ENCODE measurements at regions not wholly inside any gene's neighbourhood (a gene's known extent, or its start where the extent isn't known, plus 50 kb on each side); places are given as distances from the start of the nearest gene placed in this dataset.
"Not testable (repeated sequence)": the region's sequence is repeated elsewhere in the genome, so short reads cannot be mapped to it uniquely, and the experiment has no call there.

- DNase-seq (ENCODE audit: low read depth in 2 of 3, low spot score in 2 of 3): peak in 1 of 3 donors; percentile 4
These were observed 303.4 kb downstream of the THBS2 start for GRCh38 chr6:168949981-168950857.

- DNase-seq (ENCODE audit: low read depth in 2 of 3, low spot score in 2 of 3): no peak
These were observed 304.6 kb downstream of the THBS2 start for GRCh38 chr6:168948990-168949531.

- no peak for DNase-seq (ENCODE audit: low read depth in 2 of 3, low spot score in 2 of 3)
These were observed 305.6 kb downstream of the THBS2 start for GRCh38 chr6:168948002-168948401.

GRCh38 chr6:168943231-168943905 is 310.3 kb downstream of the THBS2 start:
- DNase-seq (ENCODE audit: low read depth in 2 of 3, low spot score in 2 of 3): no peak

- DNase-seq (ENCODE audit: low read depth in 2 of 3, low spot score in 2 of 3): no peak
These were observed 311.0 kb downstream of the THBS2 start for GRCh38 chr6:168942646-168943045.

- no peak for DNase-seq (ENCODE audit: low read depth in 2 of 3, low spot score in 2 of 3)
These were observed 312.6 kb downstream of the THBS2 start for GRCh38 chr6:168941036-168941435.

GRCh38 chr6:168939796-168940195 is 313.9 kb downstream of the THBS2 start:
- DNase-seq (ENCODE audit: low read depth in 2 of 3, low spot score in 2 of 3): no peak

GRCh38 chr6:168939041-168939440 is 314.6 kb downstream of the THBS2 start:
- no peak for DNase-seq (ENCODE audit: low read depth in 2 of 3, low spot score in 2 of 3)

- no peak for DNase-seq (ENCODE audit: low read depth in 2 of 3, low spot score in 2 of 3)
These were observed 315.1 kb downstream of the THBS2 start for GRCh38 chr6:168938546-168938945.

- no peak for DNase-seq (ENCODE audit: low read depth in 2 of 3, low spot score in 2 of 3)
These were observed 316.6 kb downstream of the THBS2 start for GRCh38 chr6:168937054-168937453.

GRCh38 chr6:168935628-168936010 is 318.0 kb downstream of the THBS2 start:
- DNase-seq (ENCODE audit: low read depth in 2 of 3, low spot score in 2 of 3): no peak

- peak in 1 of 3 donors; percentile 24 for DNase-seq (ENCODE audit: low read depth in 2 of 3, low spot score in 2 of 3)
These were observed 318.7 kb downstream of the THBS2 start for GRCh38 chr6:168934660-168935627.

GRCh38 chr6:168932171-168932570 is 321.5 kb downstream of the THBS2 start:
- DNase-seq (ENCODE audit: low read depth in 2 of 3, low spot score in 2 of 3): not testable (repeated sequence)

GRCh38 chr6:168931072-168931471 is 322.6 kb downstream of the THBS2 start:
- not testable (repeated sequence) for DNase-seq (ENCODE audit: low read depth in 2 of 3, low spot score in 2 of 3)

- DNase-seq (ENCODE audit: low read depth in 2 of 3, low spot score in 2 of 3): no peak
These were observed 323.7 kb downstream of the THBS2 start for GRCh38 chr6:168929871-168930450.

GRCh38 chr6:168928012-168928411 is 325.6 kb downstream of the THBS2 start:
- no peak for DNase-seq (ENCODE audit: low read depth in 2 of 3, low spot score in 2 of 3)

- DNase-seq (ENCODE audit: low read depth in 2 of 3, low spot score in 2 of 3): no peak
These were observed 326.6 kb downstream of the THBS2 start for GRCh38 chr6:168927026-168927425.

- no peak for DNase-seq (ENCODE audit: low read depth in 2 of 3, low spot score in 2 of 3)
These were observed 327.3 kb downstream of the THBS2 start for GRCh38 chr6:168926306-168926705.

- DNase-seq (ENCODE audit: low read depth in 2 of 3, low spot score in 2 of 3): no peak
These were observed 328.0 kb downstream of the THBS2 start for GRCh38 chr6:168925671-168926070.

- no peak for DNase-seq (ENCODE audit: low read depth in 2 of 3, low spot score in 2 of 3)
These were observed 330.5 kb downstream of the THBS2 start for GRCh38 chr6:168923171-168923570.

All from hematopoietic multipotent progenitor cell (in vitro differentiated cells).